ENCODE measurements at regions not wholly inside any gene's neighbourhood (a gene's known extent, or its start where the extent isn't known, plus 50 kb on each side); places are given as distances from the start of the nearest gene placed in this dataset.
"Not testable (repeated sequence)": the region's sequence is repeated elsewhere in the genome, so short reads cannot be mapped to it uniquely, and the experiment has no call there.

GRCh38 chr4:127343123-127343522 lies 289.6 kb upstream of the INTU start:
- not testable (repeated sequence) for TF ChIP-seq CTCF (CRISPR knock-in tag; IDR thresholded peaks at IDR 0.05); SAP130 (CRISPR knock-in tag; IDR thresholded peaks at IDR 0.05; ENCODE audit: low read depth); MYC (CRISPR knock-in tag; IDR thresholded peaks at IDR 0.05; ENCODE audit: borderline replicate concordance); HBP1 (CRISPR knock-in tag; IDR thresholded peaks at IDR 0.05; ENCODE audit: low read depth); TCF7L2 (IDR thresholded peaks at IDR 0.05; ENCODE audit: low read depth, low read length)
